ENCODE measurements at regions not wholly inside any gene's neighbourhood (a gene's known extent, or its start where the extent isn't known, plus 50 kb on each side); places are given as distances from the start of the nearest gene placed in this dataset. TPM values are rescaled to one million over a fixed set of nuclear protein-coding genes. Genes with fewer than 3 reads are reported as not detected.

- Histone ChIP-seq H2AFZ (no peak overlapping the region), H3K79me2 (no peaks in the 10 kb centered on the region), H3K27me3 (no peaks in the 10 kb centered on the region), H3K4me3 (no peak overlapping the region), H3K9me3 (ENCODE audit: low read depth) (no peaks in the 10 kb centered on the region), H4K20me1 (ENCODE audit: insufficient read depth, poor library complexity, severe bottlenecking) (no peaks in the 10 kb centered on the region), H3K27ac (no peak overlapping the region), H3K4me2 (no peak overlapping the region), H3K4me1 (ENCODE audit: insufficient read depth) (no peaks in the 10 kb centered on the region), H3K36me3 (replicated peaks; ENCODE audit: insufficient read depth, low read depth) (no peaks in the 10 kb centered on the region), H3K9me2 (replicated peaks; ENCODE audit: insufficient read depth) (no peaks in the 10 kb centered on the region)
- no peak for DNase-seq (ENCODE audit: low spot score)
- TF ChIP-seq CTCF (IDR thresholded peaks at IDR 0.05; ENCODE audit: poor library complexity) = no peak
- no peak for TF ChIP-seq EZH2 (IDR thresholded peaks at IDR 0.05; ENCODE audit: borderline replicate concordance)
- 81% methylated on average over 4 of the region's 4 CpGs for WGBS (ENCODE audit: low lambda C conversion rate, missing lambda C conversion rate)
These were observed 58.2 kb upstream of the ITGA4 start for GRCh38 chr2:181399027-181399426.

GRCh38 chr2:181404472-181404871, 52.7 kb upstream of the ITGA4 start:
- H3K9me2 ChIP-seq (replicated peaks; ENCODE audit: insufficient read depth) = no peaks in the 10 kb centered on the region
- no peaks in the 10 kb centered on the region for H3K36me3 ChIP-seq (replicated peaks; ENCODE audit: insufficient read depth, low read depth)
- 100% methylated on average over 1 of the region's 1 CpG for WGBS (ENCODE audit: low lambda C conversion rate, missing lambda C conversion rate)
- no peaks in the 10 kb centered on the region for H3K27me3 ChIP-seq
- no peak for DNase-seq (ENCODE audit: low spot score)
- H3K27ac ChIP-seq = no peak overlapping the region
- H3K9me3 ChIP-seq (ENCODE audit: low read depth) = no peaks in the 10 kb centered on the region
- no peaks in the 10 kb centered on the region for H3K4me1 ChIP-seq (ENCODE audit: insufficient read depth)
- no peak overlapping the region for H2AFZ ChIP-seq
- H3K4me2 ChIP-seq = no peak overlapping the region
- H3K4me3 ChIP-seq = no peak overlapping the region
- no peaks in the 10 kb centered on the region for H4K20me1 ChIP-seq (ENCODE audit: insufficient read depth, poor library complexity, severe bottlenecking)
- TF ChIP-seq EZH2phosphoT487 (IDR thresholded peaks at IDR 0.05; ENCODE audit: low read depth, severe bottlenecking, unreplicated experiment) = no peak
- TF ChIP-seq CTCF (IDR thresholded peaks at IDR 0.05; ENCODE audit: poor library complexity) = no peak
- no peak for TF ChIP-seq EZH2 (IDR thresholded peaks at IDR 0.05; ENCODE audit: borderline replicate concordance)
- H3K79me2 ChIP-seq = no peaks in the 10 kb centered on the region

GRCh38 chr2:181407171-181407570, 50.0 kb upstream of the ITGA4 start:
- H3K9me3 ChIP-seq (ENCODE audit: low read depth) = no peaks in the 10 kb centered on the region
- H3K36me3 ChIP-seq (replicated peaks; ENCODE audit: insufficient read depth, low read depth) = no peaks in the 10 kb centered on the region
- DNase-seq (ENCODE audit: low spot score) = no peak
- no peaks in the 10 kb centered on the region for H3K9me2 ChIP-seq (replicated peaks; ENCODE audit: insufficient read depth)
- no peak overlapping the region for H3K4me3 ChIP-seq
- H4K20me1 ChIP-seq (ENCODE audit: insufficient read depth, poor library complexity, severe bottlenecking) = no peaks in the 10 kb centered on the region
- H3K27me3 ChIP-seq = no peaks in the 10 kb centered on the region
- 86% methylated on average over 3 of the region's 3 CpGs for WGBS (ENCODE audit: low lambda C conversion rate, missing lambda C conversion rate)
- H3K27ac ChIP-seq = no peak overlapping the region
- no peaks in the 10 kb centered on the region for H3K79me2 ChIP-seq
- no peak overlapping the region for H3K4me2 ChIP-seq
- TF ChIP-seq EZH2 (IDR thresholded peaks at IDR 0.05; ENCODE audit: borderline replicate concordance) = no peak
- TF ChIP-seq EZH2phosphoT487 (IDR thresholded peaks at IDR 0.05; ENCODE audit: low read depth, severe bottlenecking, unreplicated experiment) = no peak
- no peak for TF ChIP-seq CTCF (IDR thresholded peaks at IDR 0.05; ENCODE audit: poor library complexity)
- H2AFZ ChIP-seq = no peak overlapping the region
- H3K4me1 ChIP-seq (ENCODE audit: insufficient read depth) = no peaks in the 10 kb centered on the region

Small RNA genes in the stretch of these regions (microRNA-seq; reads per million reads assigned to microRNA genes)
- not detected for gene MIR4437

Small RNA genes in the stretch of these regions (small RNA-seq; reads per million reads assigned to genes)
- not detected for gene MIR4437

Measured in hepatocyte (in vitro differentiated cells).